Skeletal muscle satellite cell (primary cell): ENCODE measurements at regions not wholly inside any gene's neighbourhood (a gene's known extent, or its start where the extent isn't known, plus 50 kb on each side); places are given as distances from the start of the nearest gene placed in this dataset.

Experiments
- H3K27me3 ChIP-seq: 2 replicates; pipeline ENCODE4 v1.7.0; 2013; ENCODE audit warnings: low read length; ENCODE audit not compliant: control insufficient read depth, insufficient read depth
- H3K36me3 ChIP-seq: 2 replicates; pipeline ENCODE4 v1.7.0; 2013; ENCODE audit warnings: mild to moderate bottlenecking, control low read depth, low read length; ENCODE audit not compliant: insufficient read depth
- H3K4me1 ChIP-seq: 2 replicates; pipeline ENCODE4 v1.7.0; 2013; ENCODE audit warnings: low read length; ENCODE audit not compliant: control insufficient read depth, insufficient read depth
- H3K4me2 ChIP-seq: 2 replicates; pipeline ENCODE4 v1.7.0; 2013; ENCODE audit warnings: mild to moderate bottlenecking, low read length
- H3K4me3 ChIP-seq: 2 replicates; pipeline ENCODE4 v1.7.0; 2013; ENCODE audit warnings: low read length
- H3K9ac ChIP-seq: 2 replicates; pipeline ENCODE4 v1.7.0; 2013; ENCODE audit warnings: mild to moderate bottlenecking, low read depth, low read length, moderate library complexity
- H3K9me3 ChIP-seq: replicated peaks from 2 replicates; pipeline ENCODE4 v1.7.0; 2013; ENCODE audit warnings: mild to moderate bottlenecking, control low read depth, low read length

DNA sequence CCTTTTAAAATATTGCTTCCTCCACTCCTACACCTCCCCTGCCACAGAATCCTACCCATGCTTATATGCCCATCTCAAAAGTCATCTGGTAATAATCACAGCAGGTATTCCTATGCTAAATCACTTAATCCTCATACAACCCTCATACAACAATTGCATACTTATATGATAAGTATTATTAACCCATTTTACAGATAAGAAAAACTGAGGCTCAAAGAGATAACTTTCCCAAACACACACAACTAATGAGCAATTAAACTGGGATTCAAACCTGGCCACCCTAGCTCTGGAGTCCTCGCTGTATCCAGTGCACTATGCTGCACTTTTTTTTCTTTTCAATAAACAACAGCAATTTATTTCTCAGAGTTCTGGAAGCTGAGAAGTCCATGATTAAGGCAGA, 99.8 kb upstream of the TSPAN5 start:
- no peaks in the 10 kb centered on the region for H3K9me3 ChIP-seq
- H3K9ac ChIP-seq: no peak overlapping the region
- no peak overlapping the region for H3K4me3 ChIP-seq
- no peaks in the 10 kb centered on the region for H3K27me3 ChIP-seq
- H3K36me3 ChIP-seq: no peaks in the 10 kb centered on the region
- H3K4me1 ChIP-seq: no peaks in the 10 kb centered on the region
- H3K4me2 ChIP-seq: no peak overlapping the region

DNA sequence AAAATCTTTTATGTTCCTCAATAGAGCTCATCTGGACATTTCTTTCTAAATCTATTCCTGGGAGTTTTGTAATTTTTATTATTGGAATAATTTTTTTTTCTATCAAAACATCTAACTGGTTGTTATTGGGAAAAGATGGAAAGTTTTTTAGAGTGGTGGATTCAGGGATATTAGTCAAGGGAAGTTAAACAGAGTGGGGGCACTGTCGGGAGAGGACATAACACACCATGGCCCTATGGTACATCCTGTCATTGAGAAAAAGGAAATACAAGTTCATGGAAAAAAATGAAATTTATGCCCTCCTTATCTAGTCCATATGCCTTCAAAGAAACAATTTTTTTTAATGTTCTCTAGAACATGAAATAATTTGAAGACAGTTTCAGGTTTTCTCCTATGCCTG, 96.3 kb upstream of the TSPAN5 start:
- no peaks in the 10 kb centered on the region for H3K4me1 ChIP-seq
- H3K9me3 ChIP-seq: no peaks in the 10 kb centered on the region
- no peak overlapping the region for H3K4me3 ChIP-seq
- no peak overlapping the region for H3K4me2 ChIP-seq
- H3K27me3 ChIP-seq: no peaks in the 10 kb centered on the region
- H3K36me3 ChIP-seq: no peaks in the 10 kb centered on the region
- no peak overlapping the region for H3K9ac ChIP-seq

DNA sequence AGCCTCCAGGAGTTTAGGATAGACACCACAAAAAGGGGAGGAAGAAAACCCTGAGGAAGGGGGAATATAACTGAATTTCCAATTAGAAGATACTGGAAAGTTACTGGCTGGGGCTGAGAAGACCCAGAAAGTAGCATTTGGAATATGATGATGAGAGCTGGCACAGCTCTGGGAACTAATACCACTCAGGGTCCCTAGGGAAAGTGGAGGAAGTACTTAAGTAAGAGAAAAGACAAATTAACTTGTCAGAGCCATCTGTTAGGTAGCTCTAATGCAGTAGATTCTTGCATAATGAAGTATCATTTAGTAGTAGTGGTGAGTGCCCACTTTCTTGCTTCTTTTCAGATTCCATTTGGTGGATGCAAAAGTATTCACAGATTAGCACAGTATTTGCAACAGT, 90.8 kb upstream of the TSPAN5 start:
- Histone ChIP-seq H3K9me3 (no peaks in the 10 kb centered on the region), H3K4me3 (no peak overlapping the region), H3K9ac (no peak overlapping the region), H3K4me1 (peaks cover 16% of the 10 kb centered on the region), H3K27me3 (no peaks in the 10 kb centered on the region), H3K36me3 (no peaks in the 10 kb centered on the region), H3K4me2 (no peak overlapping the region)

DNA sequence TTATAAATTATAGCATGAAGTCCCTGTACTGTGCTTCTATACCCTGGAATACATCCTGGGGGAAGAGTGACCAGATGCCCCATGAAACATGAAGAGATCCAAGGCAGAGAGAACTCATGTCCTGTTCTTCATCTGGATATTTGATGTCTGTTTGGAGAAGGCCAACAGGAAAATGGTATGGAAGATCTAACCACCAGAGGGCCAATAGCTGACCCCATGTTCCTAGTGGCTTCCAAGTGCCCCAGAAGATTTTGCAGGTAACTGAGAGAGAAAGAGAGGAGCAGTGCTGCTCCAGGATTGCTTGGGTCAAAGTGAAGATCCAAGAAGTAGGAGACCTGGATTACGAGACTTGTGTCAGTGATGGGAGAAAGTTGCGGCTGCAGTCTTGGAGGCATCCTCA, 90.2 kb upstream of the TSPAN5 start:
- H3K27me3 ChIP-seq: no peaks in the 10 kb centered on the region

DNA sequence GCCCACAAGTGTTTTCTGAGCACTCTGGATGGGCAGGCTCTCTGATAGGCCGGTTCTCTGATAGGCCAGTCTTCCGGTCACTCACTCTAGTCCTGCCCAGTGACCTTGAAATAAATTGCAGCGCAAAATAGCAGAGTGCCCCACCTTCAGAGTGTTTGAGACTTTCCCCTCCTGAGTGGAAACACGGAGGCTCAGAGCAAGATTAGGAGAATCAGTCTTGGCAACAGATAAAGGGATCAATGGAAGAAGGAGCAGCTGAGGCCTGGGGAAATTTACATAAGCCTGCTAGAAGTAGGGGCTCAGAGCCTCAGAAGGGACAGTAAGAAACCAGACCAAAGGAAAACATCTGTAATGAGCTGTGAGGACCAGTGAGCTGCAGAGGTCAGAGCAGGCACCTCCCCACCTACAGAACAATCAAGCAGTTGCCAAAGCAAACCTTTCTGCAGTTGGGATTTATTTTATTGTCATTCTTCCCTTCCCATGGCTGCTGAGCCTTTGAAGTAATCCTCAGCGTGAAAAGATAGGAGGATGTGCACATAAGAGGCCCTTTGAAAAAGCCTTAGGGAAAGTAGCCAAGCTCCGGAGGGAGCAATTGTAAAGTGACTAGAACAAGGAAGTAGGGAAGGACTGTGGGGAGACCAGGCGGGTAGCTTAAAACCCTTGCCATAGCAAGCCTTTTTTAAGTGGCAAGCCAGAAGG, 89.1 kb upstream of the TSPAN5 start:
- peak overlapping the region; percentile 30 for H3K9ac ChIP-seq
- no peaks in the 10 kb centered on the region for H3K36me3 ChIP-seq
- H3K9me3 ChIP-seq: no peaks in the 10 kb centered on the region
- H3K27me3 ChIP-seq: no peaks in the 10 kb centered on the region
- H3K4me1 ChIP-seq: peaks cover 16% of the 10 kb centered on the region
- no peak overlapping the region for H3K4me3 ChIP-seq
- H3K4me2 ChIP-seq: no peak overlapping the region

More for the DNA sequence above, 90.2 kb upstream of the TSPAN5 start:
- H3K9ac ChIP-seq: no peak overlapping the region
- no peak overlapping the region for H3K4me3 ChIP-seq
- H3K4me1 ChIP-seq: peaks cover 16% of the 10 kb centered on the region
- H3K36me3 ChIP-seq: no peaks in the 10 kb centered on the region
- H3K9me3 ChIP-seq: no peaks in the 10 kb centered on the region
- no peak overlapping the region for H3K4me2 ChIP-seq

DNA sequence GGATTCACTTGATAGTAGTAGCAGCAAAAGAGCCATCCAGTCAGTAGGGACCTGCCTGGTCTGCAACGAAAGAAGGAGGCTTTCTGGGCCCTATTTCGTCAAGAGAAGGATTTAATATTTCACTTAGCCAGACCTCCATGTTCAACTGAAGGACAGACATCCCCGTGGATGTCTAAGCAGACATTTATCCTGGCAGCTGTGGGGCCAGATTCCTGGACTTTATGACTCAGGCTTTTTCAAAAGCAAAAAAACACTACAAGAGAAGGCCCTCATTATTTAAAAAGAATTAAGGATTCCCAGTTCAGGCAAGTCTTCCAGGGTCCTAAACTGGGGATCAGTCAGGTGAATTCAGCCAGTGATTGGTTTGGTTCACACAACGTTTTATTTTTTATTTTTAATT, 88.5 kb upstream of the TSPAN5 start:
- Histone ChIP-seq H3K27me3 (no peaks in the 10 kb centered on the region), H3K4me2 (no peak overlapping the region), H3K4me3 (no peak overlapping the region), H3K4me1 (peaks cover 16% of the 10 kb centered on the region), H3K36me3 (no peaks in the 10 kb centered on the region), H3K9ac (peak overlapping the region; percentile 30), H3K9me3 (no peaks in the 10 kb centered on the region)

DNA sequence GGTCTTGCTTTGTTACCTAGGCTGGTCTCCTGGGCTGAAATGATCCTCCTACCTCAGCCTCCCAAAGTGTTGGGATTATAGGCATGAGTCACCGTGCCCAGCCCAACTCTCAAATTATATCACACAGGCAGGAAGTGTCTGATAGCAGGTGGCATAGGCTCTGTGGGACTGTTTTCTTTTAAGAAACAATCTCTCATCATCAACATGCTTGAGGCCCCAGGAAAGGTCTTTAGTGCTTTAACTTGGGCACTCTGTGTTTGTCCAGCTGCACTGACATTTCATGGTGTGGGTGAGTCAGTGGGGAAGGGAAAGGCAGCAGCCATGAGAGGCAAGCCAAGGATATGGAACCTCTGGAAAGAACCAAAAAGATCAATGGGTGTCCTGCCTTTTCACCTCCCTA, 88.1 kb upstream of the TSPAN5 start:
- Histone ChIP-seq H3K36me3 (no peaks in the 10 kb centered on the region), H3K9me3 (no peaks in the 10 kb centered on the region), H3K4me1 (peaks cover 16% of the 10 kb centered on the region), H3K4me3 (no peak overlapping the region), H3K27me3 (no peaks in the 10 kb centered on the region), H3K4me2 (no peak overlapping the region), H3K9ac (peak overlapping the region; percentile 30)

DNA sequence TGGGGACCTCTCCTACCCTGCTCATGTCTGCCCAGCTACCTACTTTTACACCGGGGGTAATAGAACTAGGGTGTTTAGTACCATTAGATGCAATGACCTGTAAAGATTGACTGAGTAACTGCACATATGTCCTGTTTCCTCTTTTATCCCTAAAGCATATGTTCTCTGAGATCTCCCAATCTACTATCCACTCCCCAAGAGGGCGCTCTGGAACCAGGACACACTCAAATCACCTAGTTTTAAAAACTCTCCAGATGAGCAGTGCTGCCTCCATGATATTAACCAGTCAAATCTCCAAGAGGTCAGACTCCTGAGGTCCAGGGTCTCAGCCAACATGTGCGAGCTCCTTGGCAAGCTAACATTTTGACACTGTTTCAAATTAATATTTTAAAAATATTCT, 87.0 kb upstream of the TSPAN5 start:
- Histone ChIP-seq H3K27me3 (no peaks in the 10 kb centered on the region), H3K4me3 (no peak overlapping the region), H3K36me3 (no peaks in the 10 kb centered on the region), H3K4me1 (peaks cover 16% of the 10 kb centered on the region), H3K4me2 (no peak overlapping the region), H3K9me3 (no peaks in the 10 kb centered on the region), H3K9ac (no peak overlapping the region)

DNA sequence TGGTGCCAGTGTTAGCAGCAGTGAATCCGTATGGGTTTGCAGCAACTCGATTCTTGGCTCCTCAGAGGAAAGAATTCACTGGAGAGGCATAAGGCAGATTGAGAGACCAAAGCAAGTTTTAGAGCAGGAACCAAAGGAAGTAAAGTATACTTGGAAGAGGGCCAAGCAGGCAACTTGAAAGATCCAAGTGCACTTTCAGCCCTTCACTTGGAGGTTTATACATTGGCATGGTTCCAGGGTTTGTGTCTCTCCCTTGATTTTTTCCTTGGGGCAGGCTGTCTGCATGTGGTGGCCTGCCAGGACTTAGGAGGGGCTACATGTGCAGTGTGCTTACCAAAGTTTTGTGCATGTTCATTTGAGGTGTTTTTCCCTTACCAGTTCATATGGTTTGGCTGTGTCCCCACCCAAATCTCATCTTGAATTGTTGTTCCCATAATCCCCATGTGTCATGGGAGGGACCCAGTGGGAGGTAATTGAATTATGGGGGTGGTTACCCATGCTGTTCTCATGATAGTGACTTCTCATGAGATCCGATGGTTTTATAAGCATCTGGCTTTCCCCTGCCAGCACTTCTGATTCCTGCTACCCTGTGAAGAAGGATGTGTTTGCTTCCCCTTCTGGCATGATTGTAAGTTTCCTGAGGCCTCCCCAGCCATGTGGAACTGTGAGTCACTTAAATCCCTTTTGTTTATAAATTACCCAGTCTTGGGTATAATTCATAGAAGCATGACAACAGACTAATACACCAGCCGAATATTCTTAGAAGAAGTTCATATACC, 86.2 kb upstream of the TSPAN5 start:
- H3K9ac ChIP-seq: no peak overlapping the region
- H3K36me3 ChIP-seq: no peaks in the 10 kb centered on the region
- H3K4me3 ChIP-seq: no peak overlapping the region
- no peaks in the 10 kb centered on the region for H3K9me3 ChIP-seq
- no peaks in the 10 kb centered on the region for H3K27me3 ChIP-seq
- no peak overlapping the region for H3K4me2 ChIP-seq
- peaks cover 16% of the 10 kb centered on the region for H3K4me1 ChIP-seq

DNA sequence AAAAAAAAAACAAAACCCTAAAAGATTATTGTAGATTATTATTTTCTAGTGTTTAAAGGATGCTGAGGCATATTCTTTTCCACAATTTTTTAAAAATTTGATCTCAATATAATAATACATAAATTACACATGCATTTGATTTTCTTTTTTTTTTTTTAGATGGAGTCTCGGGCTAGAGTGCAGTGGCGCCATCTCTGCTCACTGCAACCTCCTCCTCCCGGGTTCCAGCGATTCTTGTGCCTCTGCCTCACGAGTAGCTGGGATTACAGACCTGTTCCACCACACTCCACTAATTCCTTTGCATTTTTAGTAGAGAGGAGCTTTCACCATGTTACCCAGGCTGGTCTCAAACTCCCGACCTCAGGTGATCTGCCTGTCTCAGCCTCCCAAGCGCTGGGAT, 83.5 kb upstream of the TSPAN5 start:
- peaks cover 3% of the 10 kb centered on the region for H3K4me1 ChIP-seq
- H3K27me3 ChIP-seq: no peaks in the 10 kb centered on the region
- no peaks in the 10 kb centered on the region for H3K36me3 ChIP-seq
- H3K9me3 ChIP-seq: no peaks in the 10 kb centered on the region
- no peak overlapping the region for H3K4me3 ChIP-seq
- no peak overlapping the region for H3K4me2 ChIP-seq
- H3K9ac ChIP-seq: no peak overlapping the region

DNA sequence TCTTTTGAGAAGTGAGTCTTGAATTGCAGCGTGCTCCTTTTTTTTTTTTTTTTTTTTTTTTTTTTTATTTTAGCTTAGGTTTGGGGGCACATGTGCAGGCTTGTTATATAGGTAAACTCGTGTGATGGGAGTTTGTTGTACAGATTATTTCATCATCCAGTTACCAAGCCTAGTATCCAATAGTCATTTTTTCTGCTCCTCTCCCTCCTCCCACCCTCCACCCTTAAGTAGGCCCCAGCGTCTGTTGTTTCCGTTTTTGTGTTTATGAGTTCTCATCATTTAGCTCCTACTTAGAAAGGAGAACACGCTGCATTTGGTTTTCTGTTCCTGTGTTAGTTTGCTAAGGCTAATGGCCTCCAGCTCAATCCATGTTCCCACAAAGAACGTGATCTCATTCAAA, 81.3 kb upstream of the TSPAN5 start:
- no peak overlapping the region for H3K4me3 ChIP-seq
- no peaks in the 10 kb centered on the region for H3K36me3 ChIP-seq
- H3K4me1 ChIP-seq: no peaks in the 10 kb centered on the region
- H3K27me3 ChIP-seq: no peaks in the 10 kb centered on the region
- no peak overlapping the region for H3K4me2 ChIP-seq
- no peak overlapping the region for H3K9ac ChIP-seq
- no peaks in the 10 kb centered on the region for H3K9me3 ChIP-seq

DNA sequence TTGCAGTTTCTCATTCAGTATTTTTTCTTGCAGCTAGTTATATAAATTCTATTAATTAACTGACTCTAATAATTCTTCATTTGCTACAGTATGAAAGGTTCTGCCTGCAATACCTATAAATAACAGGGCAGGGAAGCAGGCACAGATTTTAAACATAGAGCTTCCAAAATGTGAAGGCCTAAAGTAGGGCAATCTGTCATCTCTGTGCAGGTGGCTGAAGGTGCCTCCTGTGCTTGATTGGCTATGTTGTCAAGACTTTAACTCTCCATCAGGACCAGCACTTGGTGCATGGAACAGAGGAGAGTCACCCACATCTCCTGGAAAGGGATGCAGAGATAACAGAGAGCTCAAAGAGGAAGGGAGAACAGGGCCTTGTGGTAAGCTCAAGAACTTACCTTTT, 75.2 kb upstream of the TSPAN5 start:
- Histone ChIP-seq H3K4me1 (peaks cover 7% of the 10 kb centered on the region), H3K4me2 (no peak overlapping the region), H3K4me3 (no peak overlapping the region), H3K36me3 (no peaks in the 10 kb centered on the region), H3K27me3 (no peaks in the 10 kb centered on the region), H3K9ac (no peak overlapping the region), H3K9me3 (no peaks in the 10 kb centered on the region)
